Type B pancreatic cell (in vitro differentiated cells): ENCODE measurements at regions not wholly inside any gene's neighbourhood (a gene's known extent, or its start where the extent isn't known, plus 50 kb on each side); places are given as distances from the start of the nearest gene placed in this dataset.

Experiments
- DNase-seq: peaks from one replicate; pipeline ENCODE4 v3.0.0; 2021; ENCODE audit warnings: mixed read lengths; ENCODE audit not compliant: unreplicated experiment; ENCODE audit errors: extremely low spot score
- H3K27ac Mint-ChIP-seq: 2 replicates; pipeline ENCODE4 v1.8.0; 2021; ENCODE audit warnings: mild to moderate bottlenecking, mixed read lengths
- H3K27me3 Mint-ChIP-seq: 2 replicates; pipeline ENCODE4 v1.8.0; 2021; ENCODE audit warnings: mixed read lengths
- H3K36me3 Mint-ChIP-seq: 2 replicates; pipeline ENCODE4 v1.8.0; 2021; ENCODE audit warnings: mixed read lengths
- H3K4me1 Mint-ChIP-seq: one replicate; pipeline ENCODE4 v1.8.0; 2021; ENCODE audit warnings: mixed read lengths; ENCODE audit not compliant: unreplicated experiment
- H3K4me3 Mint-ChIP-seq: 2 replicates; pipeline ENCODE4 v1.8.0; 2021; ENCODE audit warnings: mild to moderate bottlenecking, mixed read lengths
- H3K9me3 Mint-ChIP-seq: 2 replicates; pipeline ENCODE4 v1.8.0; 2021; ENCODE audit warnings: mixed read lengths
- CTCF ChIP-seq: fragments of 200-600 bp; sonication (generic); conservative IDR thresholded peaks from 2 replicates; pipeline ENCODE4 v1.5.0; 2021; ENCODE audit warnings: antibody characterized with exemption, mild to moderate bottlenecking

DNA sequence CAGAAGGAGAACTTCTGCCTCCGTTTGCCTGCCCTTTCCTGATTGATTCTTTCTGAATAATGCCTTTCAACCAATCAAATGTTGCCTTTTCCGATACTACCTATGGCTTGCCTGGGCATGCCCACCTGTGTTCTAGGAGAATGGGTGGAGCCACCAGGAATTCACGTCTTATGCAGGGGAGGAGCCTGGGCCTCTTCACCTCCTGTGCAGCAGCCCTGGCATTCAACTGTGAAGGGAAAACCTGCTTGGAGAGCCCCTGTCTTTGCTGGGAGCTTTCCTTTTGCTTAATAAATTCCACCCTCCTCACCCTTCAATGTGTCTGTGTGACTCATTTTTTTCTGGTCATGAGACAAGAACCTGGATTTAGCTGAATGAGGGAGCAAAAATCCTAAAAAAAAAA, 730.7 kb downstream of the UQCRFS1 start:
- Mint-ChIP-seq H3K27ac (peak overlapping the region; percentile 87), H3K9me3 (no peaks in the 10 kb centered on the region), H3K27me3 (peaks cover 3% of the 10 kb centered on the region), H3K4me3 (no peak overlapping the region), H3K4me1 (peaks cover 4% of the 10 kb centered on the region), H3K36me3 (peaks cover 3% of the 10 kb centered on the region)
- no peak for TF ChIP-seq CTCF
- DNase-seq = no peak

- H3K36me3 Mint-ChIP-seq = peaks cover 3% of the 10 kb centered on the region
- H3K27me3 Mint-ChIP-seq = peaks cover 3% of the 10 kb centered on the region
- H3K4me3 Mint-ChIP-seq = no peak overlapping the region
- no peak for DNase-seq
- no peak for TF ChIP-seq CTCF
- peak overlapping the region; percentile 87 for H3K27ac Mint-ChIP-seq
- no peaks in the 10 kb centered on the region for H3K9me3 Mint-ChIP-seq
- H3K4me1 Mint-ChIP-seq = peaks cover 4% of the 10 kb centered on the region
These were observed 731.3 kb downstream of the UQCRFS1 start for GRCh38 chr19:28481674-28482073.

DNA sequence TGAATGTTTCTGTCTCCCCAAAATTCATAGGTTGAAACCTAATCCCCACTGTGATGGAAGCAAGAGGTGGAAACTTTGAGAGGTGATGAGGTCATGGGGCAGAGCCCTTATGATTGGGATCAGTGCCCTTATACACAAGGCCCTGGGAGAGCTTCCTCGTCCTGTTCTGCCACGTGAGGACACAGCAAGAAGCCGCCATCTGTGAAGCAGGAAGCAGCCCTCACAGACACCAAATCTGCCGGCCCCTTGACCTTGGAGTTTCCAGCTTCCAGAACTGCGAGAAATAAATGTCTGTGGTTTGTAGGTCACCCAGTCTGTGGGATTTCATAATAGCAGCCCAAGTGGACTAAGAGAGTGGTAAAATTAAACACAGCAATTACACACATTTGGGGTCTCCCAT, 737.4 kb downstream of the UQCRFS1 start:
- Mint-ChIP-seq H3K27ac (no peak overlapping the region), H3K9me3 (peaks cover 3% of the 10 kb centered on the region), H3K36me3 (no peaks in the 10 kb centered on the region), H3K4me3 (no peak overlapping the region), H3K27me3 (peaks cover 3% of the 10 kb centered on the region), H3K4me1 (no peaks in the 10 kb centered on the region)
- no peak for DNase-seq
- no peak for TF ChIP-seq CTCF

DNA sequence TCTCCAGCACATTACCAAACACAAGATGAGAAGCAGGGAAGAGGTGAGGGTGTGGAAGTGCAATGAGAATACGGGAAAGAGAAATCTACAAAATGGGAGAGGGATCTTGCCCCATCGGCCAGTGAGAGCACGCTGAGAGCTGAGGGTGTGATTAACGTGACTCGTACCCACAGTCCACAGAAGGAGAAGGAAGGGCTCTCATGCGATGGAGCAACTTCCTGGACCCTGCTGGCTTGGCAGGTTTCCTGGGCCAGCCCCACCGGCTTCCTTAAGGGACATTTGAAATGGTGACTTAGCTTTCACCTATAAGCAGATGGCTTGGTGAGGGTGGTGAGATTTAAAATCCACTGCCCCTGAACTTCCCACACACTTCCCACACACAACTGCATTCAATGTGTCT, 740.1 kb downstream of the UQCRFS1 start:
- no peak for TF ChIP-seq CTCF
- Mint-ChIP-seq H3K36me3 (no peaks in the 10 kb centered on the region), H3K4me1 (peaks cover 7% of the 10 kb centered on the region), H3K4me3 (no peak overlapping the region), H3K27me3 (peaks cover 12% of the 10 kb centered on the region), H3K27ac (no peak overlapping the region), H3K9me3 (peaks cover 3% of the 10 kb centered on the region)
- DNase-seq = no peak

DNA sequence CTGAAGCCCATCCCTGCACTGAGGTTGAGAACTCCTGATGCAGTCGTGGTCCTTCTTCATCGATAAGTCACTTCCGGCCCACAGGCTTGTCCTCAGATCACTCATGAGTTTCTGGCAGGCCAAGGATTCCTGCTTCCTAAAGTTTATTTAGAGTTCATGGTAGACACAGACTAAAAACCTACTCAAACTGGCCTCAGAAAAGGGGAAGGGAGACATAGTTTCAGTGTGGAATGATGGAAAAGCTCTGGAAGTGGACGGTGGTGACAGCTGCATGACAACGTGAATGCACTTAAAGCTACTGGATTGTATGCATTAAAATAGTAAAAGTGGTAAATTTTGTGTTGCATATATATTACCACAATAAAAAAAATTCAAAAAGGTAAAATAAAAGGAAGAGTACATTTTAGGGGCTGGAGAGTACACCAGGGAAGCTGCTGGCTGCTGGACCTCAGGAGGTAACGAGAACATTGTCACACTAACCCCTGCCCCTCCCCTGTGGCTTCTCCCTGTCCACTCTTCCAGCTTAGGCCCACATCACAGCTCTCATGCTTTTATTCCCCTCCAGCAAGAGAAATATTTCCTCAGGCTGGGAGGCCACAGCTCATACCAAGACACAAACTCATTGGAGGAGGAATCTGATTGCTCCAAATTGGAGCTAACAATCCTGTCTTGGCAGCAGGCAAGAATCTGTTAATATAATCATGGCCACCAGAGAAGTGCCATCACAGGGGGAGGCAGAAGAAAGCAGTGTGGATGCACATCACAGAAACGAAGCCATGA, 741.0 kb downstream of the UQCRFS1 start:
- no peak overlapping the region for H3K4me3 Mint-ChIP-seq
- H3K36me3 Mint-ChIP-seq = no peaks in the 10 kb centered on the region
- DNase-seq = no peak
- H3K9me3 Mint-ChIP-seq = peaks cover 3% of the 10 kb centered on the region
- H3K27ac Mint-ChIP-seq = no peak overlapping the region
- H3K27me3 Mint-ChIP-seq = peaks cover 13% of the 10 kb centered on the region
- peaks cover 8% of the 10 kb centered on the region for H3K4me1 Mint-ChIP-seq
- TF ChIP-seq CTCF = no peak
